Lower leg skin (tissue), 4 donors: ENCODE measurements at regions not wholly inside any gene's neighbourhood (a gene's known extent, or its start where the extent isn't known, plus 50 kb on each side); places are given as distances from the start of the nearest gene placed in this dataset.

Source experiments
- DNase-seq, 2 donors: peaks; one replicate each; pipeline ENCODE4 v3.0.0-alpha.2; 2019; ENCODE audit warnings: low spot score in 2 of 2
- H3K4me3 ChIP-seq: fragments of 200-600 bp; sonication (generic); 2 replicates; pipeline ENCODE4 v1.5.1; 2017; ENCODE audit warnings: mild to moderate bottlenecking, low read depth; ENCODE audit not compliant: poor library complexity, severe bottlenecking
- CTCF ChIP-seq, 3 donors: fragments of 450-650 bp; IDR thresholded peaks; one replicate each; pipeline ENCODE4 v1.5.1; 2016; ENCODE audit warnings: antibody characterized with exemption in 3 of 3, mild to moderate bottlenecking in 3 of 3, moderate library complexity in 2 of 3
- POLR2A ChIP-seq, 2 donors: fragments of 450-650 bp; IDR thresholded peaks; one replicate each; pipeline ENCODE4 v1.6.1; 2016 to 2017; ENCODE audit warnings: antibody characterized with exemption in 2 of 2, mild to moderate bottlenecking in 1 of 2, moderate library complexity in 1 of 2
- whole genome bisulfite sequencing, 2 donors: methylation state at CpG; one replicate each; pipeline ENCODE4 v1.1.5; 2018; 5-methylcytosine and 5-hydroxymethylcytosine counted together
- intact Hi-C: fragments of 100-400 bp; cut with DNase I; formaldehyde crosslinking; loops from one replicate; pipeline ENCODE4 v1.15.0; 2023; ENCODE audit warnings: low total_unique reads

- DNase-seq = no peak
- TF ChIP-seq CTCF (IDR thresholded peaks at IDR 0.05) = no peak
Measured at GRCh38 chr4:64584981-64585557, 175.8 kb upstream of the TECRL start.

DNA sequence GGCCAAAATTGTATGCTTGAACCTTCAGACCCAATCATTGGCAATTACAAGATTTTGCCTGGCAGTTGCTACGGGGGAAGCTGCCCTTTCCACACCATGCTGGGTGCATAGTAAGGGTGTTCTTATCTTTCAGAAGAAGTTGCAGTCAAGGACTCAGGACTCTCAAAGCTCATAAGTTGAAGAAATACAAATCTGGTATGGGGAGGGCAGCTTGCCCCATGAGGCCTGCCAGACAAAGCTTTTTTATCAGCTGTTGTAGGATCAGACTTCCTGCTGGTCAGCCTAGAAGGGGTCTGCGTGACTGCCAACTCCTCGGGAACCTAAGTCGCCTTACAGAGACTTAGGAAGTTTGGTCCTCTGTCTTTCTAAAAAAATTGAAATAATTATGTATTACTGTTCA, 174.9 kb upstream of the TECRL start:
- no peak for DNase-seq
- no peak overlapping the region for H3K4me3 ChIP-seq
- intact Hi-C loops = no loop called here
- WGBS, 2 donors = 78 to 89% methylated on average over 4 of the region's 4 CpGs
- no peak for TF ChIP-seq CTCF (IDR thresholded peaks at IDR 0.05)
- no peak for TF ChIP-seq POLR2A (IDR thresholded peaks at IDR 0.05)

More at GRCh38 chr4:64584981-64585557, 175.8 kb upstream of the TECRL start:
- WGBS, 2 donors = 29 to 30% methylated on average over 6 of the region's 6 CpGs
- H3K4me3 ChIP-seq = no peak overlapping the region
- intact Hi-C loops = no loop called here

GRCh38 chr4:64582492-64582891, 173.2 kb upstream of the TECRL start:
- no peak overlapping the region for H3K4me3 ChIP-seq
- intact Hi-C loops = no loop called here
- no peak for TF ChIP-seq POLR2A (IDR thresholded peaks at IDR 0.05)
- no peak for TF ChIP-seq CTCF (IDR thresholded peaks at IDR 0.05)
- 59 to 70% methylated on average over 3 of the region's 3 CpGs for WGBS, 2 donors
- no peak for DNase-seq

- no peak overlapping the region for H3K4me3 ChIP-seq
- 76 to 80% methylated on average over 2 of the region's 2 CpGs for whole genome bisulfite sequencing, 2 donors
- TF ChIP-seq CTCF (IDR thresholded peaks at IDR 0.05) (no peak), POLR2A (IDR thresholded peaks at IDR 0.05) (no peak)
- intact Hi-C loops = no loop called here
- DNase-seq = no peak
Measured at GRCh38 chr4:64581422-64581821, 172.2 kb upstream of the TECRL start.

DNA sequence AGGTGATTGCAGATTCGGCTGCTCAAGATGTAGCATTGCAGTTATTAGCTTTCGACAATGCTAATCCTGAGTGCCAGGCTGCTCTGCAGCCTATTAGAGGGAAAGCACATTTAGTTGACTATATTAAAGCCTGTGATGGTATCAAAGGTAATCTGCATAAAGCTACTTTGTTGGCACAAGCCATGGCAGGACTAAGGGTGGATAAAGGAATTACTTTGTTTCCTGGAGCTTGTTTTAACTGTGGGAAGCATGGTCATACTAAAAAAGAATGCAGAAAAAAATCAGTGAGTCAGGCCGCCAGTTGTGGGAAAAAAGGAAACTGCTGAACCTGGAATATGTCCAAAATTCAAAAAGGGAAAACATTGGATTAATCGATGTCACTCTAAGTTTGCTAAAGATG, 154.9 kb upstream of the TECRL start:
- intact Hi-C loops = no loop called here
- no peak for TF ChIP-seq CTCF (IDR thresholded peaks at IDR 0.05)
- no peak for DNase-seq
- no peak overlapping the region for H3K4me3 ChIP-seq
- WGBS, 2 donors = 21 to 47% methylated on average over 4 of the region's 4 CpGs

GRCh38 chr4:64559571-64559970, 150.3 kb upstream of the TECRL start:
- H3K4me3 ChIP-seq = no peak overlapping the region
- TF ChIP-seq CTCF (IDR thresholded peaks at IDR 0.05) = no peak
- no peak for TF ChIP-seq POLR2A (IDR thresholded peaks at IDR 0.05)
- no peak for DNase-seq
- 69 to 90% methylated on average over 4 of the region's 4 CpGs for WGBS, 2 donors
- intact Hi-C loops = no loop called here
